Right hindlimb (tissue), 1 donor: ENCODE measurements at regions not wholly inside any gene's neighbourhood (a gene's known extent, or its start where the extent isn't known, plus 50 kb on each side); places are given as distances from the start of the nearest gene placed in this dataset.

Source experiments
- DNase-seq: peaks from one replicate; pipeline ENCODE4 v3.0.0-alpha.2; 2018

- DNase-seq, result no peak
These were observed 65.1 kb upstream of the DUSP22 start for GRCh38 chr6:227074-227782.

GRCh38 chr6:227812-228338, 64.4 kb upstream of the DUSP22 start:
- no peak for DNase-seq

- DNase-seq, result no peak
These were observed 63.2 kb upstream of the DUSP22 start for GRCh38 chr6:228881-229651.

- no peak for DNase-seq
These were observed 60.5 kb upstream of the DUSP22 start for GRCh38 chr6:231779-232178.

GRCh38 chr6:232982-233640, 59.2 kb upstream of the DUSP22 start:
- DNase-seq, result no peak

GRCh38 chr6:234706-235372, 57.4 kb upstream of the DUSP22 start:
- no peak for DNase-seq

GRCh38 chr6:235763-236360, 56.4 kb upstream of the DUSP22 start:
- DNase-seq, result no peak

- no peak for DNase-seq
These were observed 55.8 kb upstream of the DUSP22 start for GRCh38 chr6:236519-236918.

GRCh38 chr6:240151-240550, 52.1 kb upstream of the DUSP22 start:
- DNase-seq, result no peak

- no peak for DNase-seq
These were observed 50.9 kb upstream of the DUSP22 start for GRCh38 chr6:241336-241865.
